ENCODE measurements at regions not wholly inside any gene's neighbourhood (a gene's known extent, or its start where the extent isn't known, plus 50 kb on each side); places are given as distances from the start of the nearest gene placed in this dataset.
"Not testable (repeated sequence)": the region's sequence is repeated elsewhere in the genome, so short reads cannot be mapped to it uniquely, and the experiment has no call there.

DNA sequence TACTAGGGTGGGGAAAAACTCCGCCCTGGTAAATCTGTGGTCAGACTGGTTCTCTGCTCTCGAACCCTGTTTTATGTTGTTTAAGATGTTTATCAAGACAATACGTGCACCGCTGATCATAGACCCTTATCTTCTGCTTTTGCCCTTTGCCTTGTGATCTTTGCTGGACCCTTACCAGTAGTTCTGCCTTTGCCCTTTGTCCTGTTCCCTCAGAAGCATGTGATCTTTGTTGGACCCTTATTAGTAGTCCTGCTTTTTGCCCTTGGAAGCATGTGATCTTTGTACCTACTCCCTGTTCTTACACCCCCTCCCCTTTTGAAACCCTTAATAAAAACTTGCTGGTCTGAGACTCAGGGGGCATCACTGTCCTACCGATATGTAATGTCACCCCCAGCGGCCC, 64.3 kb upstream of the EEF2KMT start:
- H3K4me3 ChIP-seq (ENCODE audit: low read length); H3K9me2 ChIP-seq (replicated peaks; ENCODE audit: low read length); H3K9ac ChIP-seq (ENCODE audit: low read length); POLR2A ChIA-PET (ENCODE audit: unreplicated experiment); H3K4me2 ChIP-seq (ENCODE audit: low read length); BruUV-seq (replicated peaks); H3F3A ChIP-seq (ENCODE audit: low read length, unreplicated experiment); H3K9me3 ChIP-seq (ENCODE audit: low read length); H2AFZ ChIP-seq (ENCODE audit: low read length); H4K20me1 ChIP-seq (ENCODE audit: low read length); H3K36me3 ChIP-seq (ENCODE audit: low read depth, low read length); ATAC-seq; H3K4me1 ChIP-seq (ENCODE audit: insufficient read depth, low read length); intact Hi-C loops (cut with micrococcal nuclease); H3K27me3 ChIP-seq (ENCODE audit: low read length); CTCF ChIA-PET; DNase-seq; H3K27ac ChIP-seq (ENCODE audit: low read length); H3K79me2 ChIP-seq (ENCODE audit: low read length): not testable (repeated sequence)

DNA sequence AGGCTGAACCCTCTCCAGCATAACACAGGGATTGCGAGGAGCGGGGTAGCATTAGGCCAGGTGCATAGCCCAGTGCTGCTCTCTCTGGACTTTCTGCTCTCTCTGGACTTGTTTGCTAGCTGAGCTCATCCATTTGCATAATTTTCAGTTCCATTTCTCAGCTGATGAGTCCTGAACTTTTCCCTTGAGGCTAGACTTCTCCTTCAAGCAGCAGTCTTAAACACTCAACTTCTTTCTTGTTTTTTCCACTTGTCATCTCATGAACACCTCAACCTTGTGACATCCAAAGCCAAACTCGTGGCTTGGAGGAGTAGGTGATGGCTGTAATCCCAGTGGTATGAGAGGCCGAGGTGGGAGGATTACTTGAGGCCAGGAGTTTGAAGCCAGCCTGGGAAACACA, 62.4 kb upstream of the EEF2KMT start:
- H3K4me1 ChIP-seq (ENCODE audit: insufficient read depth, low read length); ATAC-seq; intact Hi-C loops (cut with micrococcal nuclease): not testable (repeated sequence)

DNA sequence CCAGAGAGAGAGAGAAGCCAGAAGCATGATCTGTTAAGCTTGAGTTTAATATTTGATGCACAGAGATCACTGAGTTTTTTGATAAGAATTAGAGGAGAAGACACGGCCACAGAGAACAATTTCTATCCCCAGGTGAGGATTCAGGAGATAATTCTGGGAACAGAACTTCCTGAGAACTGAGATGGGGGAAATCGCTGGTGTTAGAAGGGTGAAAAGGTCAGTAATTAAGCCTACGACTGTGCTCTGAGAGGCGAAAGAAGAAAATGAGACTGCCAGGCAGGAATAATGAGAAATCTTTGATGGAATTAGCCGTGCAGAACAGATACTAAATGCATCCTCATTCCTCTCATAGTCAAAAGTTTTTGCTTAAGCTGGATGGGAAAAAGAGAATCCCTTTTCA, 61.9 kb upstream of the EEF2KMT start:
- H4K20me1 ChIP-seq (ENCODE audit: low read length); BruUV-seq (replicated peaks); H3K4me1 ChIP-seq (ENCODE audit: insufficient read depth, low read length); H3K27ac ChIP-seq (ENCODE audit: low read length); H3K36me3 ChIP-seq (ENCODE audit: low read depth, low read length); POLR2A ChIA-PET (ENCODE audit: unreplicated experiment); H3K9me3 ChIP-seq (ENCODE audit: low read length); CTCF ChIA-PET; ATAC-seq; H3K27me3 ChIP-seq (ENCODE audit: low read length); H3F3A ChIP-seq (ENCODE audit: low read length, unreplicated experiment); H3K4me2 ChIP-seq (ENCODE audit: low read length); DNase-seq; H3K79me2 ChIP-seq (ENCODE audit: low read length); H3K9me2 ChIP-seq (replicated peaks; ENCODE audit: low read length); H3K9ac ChIP-seq (ENCODE audit: low read length); H3K4me3 ChIP-seq (ENCODE audit: low read length); H2AFZ ChIP-seq (ENCODE audit: low read length); intact Hi-C loops (cut with micrococcal nuclease): not testable (repeated sequence)

More for the DNA sequence above, 62.4 kb upstream of the EEF2KMT start:
- H2AFZ ChIP-seq (ENCODE audit: low read length); H3K9ac ChIP-seq (ENCODE audit: low read length); H3K79me2 ChIP-seq (ENCODE audit: low read length); BruUV-seq (replicated peaks); DNase-seq; H3K27me3 ChIP-seq (ENCODE audit: low read length); POLR2A ChIA-PET (ENCODE audit: unreplicated experiment); H3K4me3 ChIP-seq (ENCODE audit: low read length); H3F3A ChIP-seq (ENCODE audit: low read length, unreplicated experiment); H3K9me2 ChIP-seq (replicated peaks; ENCODE audit: low read length); H3K9me3 ChIP-seq (ENCODE audit: low read length); H3K4me2 ChIP-seq (ENCODE audit: low read length); H4K20me1 ChIP-seq (ENCODE audit: low read length); H3K36me3 ChIP-seq (ENCODE audit: low read depth, low read length); H3K27ac ChIP-seq (ENCODE audit: low read length); CTCF ChIA-PET: not testable (repeated sequence)

DNA sequence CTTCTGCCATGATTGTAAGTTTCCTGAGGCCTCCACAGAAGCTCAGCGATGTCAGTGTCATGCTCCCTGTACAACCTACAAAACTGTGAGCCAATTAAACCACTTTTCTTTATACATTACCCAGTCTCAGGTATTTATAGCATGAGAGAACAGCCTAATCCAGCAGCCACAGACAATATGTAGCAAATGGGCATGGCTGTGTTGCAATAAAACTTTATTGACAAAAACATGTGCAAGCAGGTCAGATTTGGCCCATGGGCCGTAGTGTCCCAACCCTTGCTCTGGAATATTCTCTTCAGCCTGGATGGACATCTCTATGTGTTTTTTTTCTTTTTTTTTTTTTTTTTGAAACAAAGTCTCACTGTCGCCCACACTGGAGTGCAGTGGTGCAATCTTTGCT, 60.9 kb upstream of the EEF2KMT start:
- ChIA-PET CTCF (no interaction called here), POLR2A (ENCODE audit: unreplicated experiment) (no interaction called here)
- no peak for TF ChIP-seq EZH2phosphoT487 (IDR thresholded peaks at IDR 0.05; ENCODE audit: borderline replicate concordance, low read length)
- TF ChIP-seq EZH2 (IDR thresholded peaks at IDR 0.05; ENCODE audit: low read length, unreplicated experiment) = no peak
- TF ChIP-seq, protein P1, sequence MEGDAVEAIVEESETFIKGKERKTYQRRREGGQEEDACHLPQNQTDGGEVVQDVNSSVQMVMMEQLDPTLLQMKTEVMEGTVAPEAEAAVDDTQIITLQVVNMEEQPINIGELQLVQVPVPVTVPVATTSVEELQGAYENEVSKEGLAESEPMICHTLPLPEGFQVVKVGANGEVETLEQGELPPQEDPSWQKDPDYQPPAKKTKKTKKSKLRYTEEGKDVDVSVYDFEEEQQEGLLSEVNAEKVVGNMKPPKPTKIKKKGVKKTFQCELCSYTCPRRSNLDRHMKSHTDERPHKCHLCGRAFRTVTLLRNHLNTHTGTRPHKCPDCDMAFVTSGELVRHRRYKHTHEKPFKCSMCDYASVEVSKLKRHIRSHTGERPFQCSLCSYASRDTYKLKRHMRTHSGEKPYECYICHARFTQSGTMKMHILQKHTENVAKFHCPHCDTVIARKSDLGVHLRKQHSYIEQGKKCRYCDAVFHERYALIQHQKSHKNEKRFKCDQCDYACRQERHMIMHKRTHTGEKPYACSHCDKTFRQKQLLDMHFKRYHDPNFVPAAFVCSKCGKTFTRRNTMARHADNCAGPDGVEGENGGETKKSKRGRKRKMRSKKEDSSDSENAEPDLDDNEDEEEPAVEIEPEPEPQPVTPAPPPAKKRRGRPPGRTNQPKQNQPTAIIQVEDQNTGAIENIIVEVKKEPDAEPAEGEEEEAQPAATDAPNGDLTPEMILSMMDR (conservative IDR thresholded peaks at IDR 0.05; ENCODE audit: low read depth, low read length) = no peak
- Histone ChIP-seq H3K9ac (ENCODE audit: low read length) (no peak overlapping the region), H3K4me2 (ENCODE audit: low read length) (no peak overlapping the region), H3F3A (ENCODE audit: low read length, unreplicated experiment) (no peaks in the 10 kb centered on the region), H3K79me2 (ENCODE audit: low read length) (no peaks in the 10 kb centered on the region), H3K9me2 (replicated peaks; ENCODE audit: low read length) (no peaks in the 10 kb centered on the region), H3K4me1 (ENCODE audit: insufficient read depth, low read length) (no peaks in the 10 kb centered on the region), H3K27me3 (ENCODE audit: low read length) (no peaks in the 10 kb centered on the region), H2AFZ (ENCODE audit: low read length) (no peak overlapping the region), H3K4me3 (ENCODE audit: low read length) (no peak overlapping the region), H3K36me3 (ENCODE audit: low read depth, low read length) (no peaks in the 10 kb centered on the region), H3K27ac (ENCODE audit: low read length) (no peak overlapping the region), H3K9me3 (ENCODE audit: low read length) (no peaks in the 10 kb centered on the region), H4K20me1 (ENCODE audit: low read length) (no peaks in the 10 kb centered on the region)
- no TSS peak for BruUV-seq (replicated peaks)
- intact Hi-C loops (cut with micrococcal nuclease) = no loop called here
- ATAC-seq (no peak), DNase-seq (no peak)

DNA sequence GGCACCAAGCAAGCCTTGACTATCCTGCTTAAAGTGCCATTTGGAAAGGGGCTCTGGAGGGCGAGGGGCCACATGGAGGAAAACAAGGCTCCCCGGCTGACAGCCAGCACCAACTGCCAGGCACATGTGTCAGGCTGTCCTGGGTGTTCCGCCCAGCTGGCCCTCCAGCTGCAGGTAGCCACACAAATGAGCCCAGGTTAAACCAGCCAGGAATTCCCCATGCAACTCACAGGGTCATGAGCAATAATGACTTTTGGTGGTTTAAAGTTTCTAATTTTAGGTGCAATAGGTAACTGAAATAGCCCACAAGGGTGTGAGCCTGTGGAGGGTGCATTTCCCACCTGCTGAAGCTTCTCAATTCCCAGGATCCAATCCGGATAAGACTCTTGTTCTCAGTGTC, 58.9 kb upstream of the EEF2KMT start:
- H3K4me3 ChIP-seq (ENCODE audit: low read length); CTCF ChIA-PET; H3K27me3 ChIP-seq (ENCODE audit: low read length); H3K4me1 ChIP-seq (ENCODE audit: insufficient read depth, low read length); H3K4me2 ChIP-seq (ENCODE audit: low read length); DNase-seq; H3K9me2 ChIP-seq (replicated peaks; ENCODE audit: low read length); H2AFZ ChIP-seq (ENCODE audit: low read length); intact Hi-C loops (cut with micrococcal nuclease); H3K9me3 ChIP-seq (ENCODE audit: low read length); POLR2A ChIA-PET (ENCODE audit: unreplicated experiment); ATAC-seq; H3K36me3 ChIP-seq (ENCODE audit: low read depth, low read length); H3K79me2 ChIP-seq (ENCODE audit: low read length); BruUV-seq (replicated peaks); H4K20me1 ChIP-seq (ENCODE audit: low read length); H3F3A ChIP-seq (ENCODE audit: low read length, unreplicated experiment); H3K27ac ChIP-seq (ENCODE audit: low read length); H3K9ac ChIP-seq (ENCODE audit: low read length): not testable (repeated sequence)

DNA sequence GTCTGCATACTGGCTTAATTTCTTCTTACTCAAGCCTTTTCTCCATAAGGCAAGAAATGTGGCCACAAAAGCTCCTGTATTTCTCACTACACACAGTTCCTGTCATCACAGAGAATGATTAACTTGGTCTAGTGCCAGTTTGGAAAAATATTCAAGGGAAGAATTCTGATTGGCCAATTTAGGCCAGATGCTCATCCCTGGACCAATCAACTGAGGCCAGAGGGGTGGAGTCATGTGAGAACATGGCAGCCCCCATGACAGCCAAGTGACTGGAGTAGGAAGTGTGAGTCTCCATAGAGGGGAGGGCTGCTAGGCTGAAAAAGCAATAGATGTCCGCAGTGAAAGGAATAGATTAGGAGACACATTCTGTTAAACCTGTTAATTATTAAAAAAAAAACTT, 56.4 kb upstream of the EEF2KMT start:
- BruUV-seq (replicated peaks); H3K4me2 ChIP-seq (ENCODE audit: low read length); H3K4me3 ChIP-seq (ENCODE audit: low read length); H3K9me2 ChIP-seq (replicated peaks; ENCODE audit: low read length); H3K27ac ChIP-seq (ENCODE audit: low read length); DNase-seq; H3K36me3 ChIP-seq (ENCODE audit: low read depth, low read length); ATAC-seq; H3F3A ChIP-seq (ENCODE audit: low read length, unreplicated experiment); POLR2A ChIA-PET (ENCODE audit: unreplicated experiment); H3K9me3 ChIP-seq (ENCODE audit: low read length); H2AFZ ChIP-seq (ENCODE audit: low read length); intact Hi-C loops (cut with micrococcal nuclease); CTCF ChIA-PET; H3K79me2 ChIP-seq (ENCODE audit: low read length); H3K27me3 ChIP-seq (ENCODE audit: low read length); H3K9ac ChIP-seq (ENCODE audit: low read length); H3K4me1 ChIP-seq (ENCODE audit: insufficient read depth, low read length); H4K20me1 ChIP-seq (ENCODE audit: low read length): not testable (repeated sequence)
